Neural cell (in vitro differentiated cells): ENCODE measurements at regions not wholly inside any gene's neighbourhood (a gene's known extent, or its start where the extent isn't known, plus 50 kb on each side); places are given as distances from the start of the nearest gene placed in this dataset.

Experiments used
- H2AFZ ChIP-seq: fragments of 200-600, 300-800 bp; sonication (generic), shearing (Covaris generic); 2 replicates; pipeline ENCODE4 v1.6.0; 2014; ENCODE audit warnings: low read depth, mild to moderate bottlenecking, antibody characterized with exemption, low read length, moderate library complexity
- H3F3A ChIP-seq: fragments of 200-600 bp; shearing (Covaris generic); 2 replicates; pipeline ENCODE4 v1.6.1; 2016; ENCODE audit warnings: mild to moderate bottlenecking, moderate library complexity, mixed read lengths, antibody characterized with exemption, low read length; ENCODE audit not compliant: insufficient read depth, poor library complexity, severe bottlenecking
- H3K27ac ChIP-seq: fragments of 200-600, 300-800 bp; sonication (generic), shearing (Covaris generic); 2 replicates; pipeline ENCODE4 v1.5.1; 2014; ENCODE audit warnings: mild to moderate bottlenecking, low read length, moderate library complexity
- H3K27me3 ChIP-seq: fragments of 300-800, 200-600 bp; sonication (generic), shearing (Covaris generic); 2 replicates; pipeline ENCODE4 v1.6.0; 2014; ENCODE audit warnings: mild to moderate bottlenecking, low read depth, low read length, moderate library complexity; ENCODE audit not compliant: insufficient read depth
- H3K36me3 ChIP-seq: fragments of 300-800, 200-600 bp; sonication (generic), shearing (Covaris generic); 2 replicates; pipeline ENCODE4 v1.5.1; 2014; ENCODE audit warnings: mild to moderate bottlenecking, antibody characterized with exemption, low read length, moderate library complexity; ENCODE audit not compliant: insufficient read depth
- H3K4me2 ChIP-seq: fragments of 300-800, 200-600 bp; sonication (generic), shearing (Covaris generic); 2 replicates; pipeline ENCODE4 v1.6.0; 2014; ENCODE audit warnings: mild to moderate bottlenecking, low read length
- H3K4me3 ChIP-seq: fragments of 300-800, 200-600 bp; sonication (generic), shearing (Covaris generic); 2 replicates; pipeline ENCODE4 v1.5.1; 2014; ENCODE audit warnings: mild to moderate bottlenecking, low read length, moderate library complexity
- H3K79me2 ChIP-seq: fragments of 200-600 bp; shearing (Covaris generic); replicated peaks from 2 replicates; pipeline ENCODE4 v1.6.0; 2014; ENCODE audit warnings: mild to moderate bottlenecking, low read length, moderate library complexity; ENCODE audit not compliant: insufficient read depth
- H3K9ac ChIP-seq: fragments of 300-800, 200-600 bp; sonication (generic), shearing (Covaris generic); 2 replicates; pipeline ENCODE4 v1.6.1; 2016; ENCODE audit warnings: mild to moderate bottlenecking, low read length, mixed read lengths
- H3K9me2 ChIP-seq: fragments of 200-600 bp; shearing (Covaris generic); 2 replicates; pipeline ENCODE4 v1.6.1; 2016; ENCODE audit warnings: mild to moderate bottlenecking, low read length, mixed read lengths; ENCODE audit not compliant: insufficient read depth
- H3K9me3 ChIP-seq: fragments of 200-600, 300-800 bp; sonication (generic), shearing (Covaris generic); 2 replicates; pipeline ENCODE4 v1.6.1; 2016; ENCODE audit warnings: mild to moderate bottlenecking, mixed run types, low read length, moderate library complexity, mixed read lengths
- H4K20me1 ChIP-seq: fragments of 200-600 bp; shearing (Covaris generic); 2 replicates; pipeline ENCODE4 v1.6.1; 2016; ENCODE audit warnings: mild to moderate bottlenecking, mixed run types; ENCODE audit not compliant: insufficient read depth
- EP300 ChIP-seq: fragments of 450-650 bp; conservative IDR thresholded peaks from 2 replicates; pipeline ENCODE4 v1.6.1; 2014; ENCODE audit warnings: antibody characterized with exemption, mild to moderate bottlenecking, moderate library complexity; ENCODE audit not compliant: poor library complexity, severe bottlenecking
- EZH2 ChIP-seq: fragments of 200-600, 300-800 bp; shearing (Covaris generic), sonication (generic); IDR thresholded peaks from 2 replicates; pipeline ENCODE4 v1.6.1; 2014; ENCODE audit warnings: antibody characterized with exemption, low read length, borderline replicate concordance, mild to moderate bottlenecking; ENCODE audit not compliant: insufficient read depth, poor library complexity, severe bottlenecking
- MXI1 ChIP-seq: fragments of 450-650 bp; conservative IDR thresholded peaks from 2 replicates; pipeline ENCODE4 v1.6.1; 2014; ENCODE audit warnings: antibody characterized with exemption, mild to moderate bottlenecking; ENCODE audit not compliant: poor library complexity, severe bottlenecking
- POLR2AphosphoS5 ChIP-seq: IDR thresholded peaks from 2 replicates; pipeline ENCODE4 v1.6.1; 2012
- RAD21 ChIP-seq: fragments of 450-650 bp; conservative IDR thresholded peaks from 2 replicates; pipeline ENCODE4 v1.6.1; 2014; ENCODE audit warnings: antibody characterized with exemption, mild to moderate bottlenecking, moderate library complexity
- SMC3 ChIP-seq: fragments of 450-650 bp; conservative IDR thresholded peaks from 2 replicates; pipeline ENCODE4 v1.6.1; 2014; ENCODE audit warnings: antibody characterized with exemption, mild to moderate bottlenecking, moderate library complexity; ENCODE audit not compliant: poor library complexity
- TAF1 ChIP-seq: IDR thresholded peaks from 2 replicates; pipeline ENCODE4 v1.6.1; 2012; ENCODE audit warnings: low read depth
- TF ChIP-seq, protein P1 (sequence below): IDR thresholded peaks from 2 replicates; pipeline ENCODE4 v1.6.1; 2012; ENCODE audit warnings: borderline replicate concordance
- TF ChIP-seq, protein P2 (sequence below): fragments of 450-650 bp; IDR thresholded peaks from 2 replicates; pipeline ENCODE4 v1.5.1; 2014; ENCODE audit warnings: antibody characterized with exemption, mild to moderate bottlenecking, moderate library complexity; ENCODE audit not compliant: poor library complexity, severe bottlenecking

- H3K9ac ChIP-seq, result no peak overlapping the region
- H2AFZ ChIP-seq, result no peak overlapping the region
- H3K27me3 ChIP-seq, result no peaks in the 10 kb centered on the region
- H4K20me1 ChIP-seq, result no peaks in the 10 kb centered on the region
- H3K9me2 ChIP-seq, result no peaks in the 10 kb centered on the region
- H3K27ac ChIP-seq, result no peak overlapping the region
- H3K36me3 ChIP-seq, result no peaks in the 10 kb centered on the region
- no peak overlapping the region for H3K4me3 ChIP-seq
- no peaks in the 10 kb centered on the region for H3K9me3 ChIP-seq
- TF ChIP-seq, protein P1, sequence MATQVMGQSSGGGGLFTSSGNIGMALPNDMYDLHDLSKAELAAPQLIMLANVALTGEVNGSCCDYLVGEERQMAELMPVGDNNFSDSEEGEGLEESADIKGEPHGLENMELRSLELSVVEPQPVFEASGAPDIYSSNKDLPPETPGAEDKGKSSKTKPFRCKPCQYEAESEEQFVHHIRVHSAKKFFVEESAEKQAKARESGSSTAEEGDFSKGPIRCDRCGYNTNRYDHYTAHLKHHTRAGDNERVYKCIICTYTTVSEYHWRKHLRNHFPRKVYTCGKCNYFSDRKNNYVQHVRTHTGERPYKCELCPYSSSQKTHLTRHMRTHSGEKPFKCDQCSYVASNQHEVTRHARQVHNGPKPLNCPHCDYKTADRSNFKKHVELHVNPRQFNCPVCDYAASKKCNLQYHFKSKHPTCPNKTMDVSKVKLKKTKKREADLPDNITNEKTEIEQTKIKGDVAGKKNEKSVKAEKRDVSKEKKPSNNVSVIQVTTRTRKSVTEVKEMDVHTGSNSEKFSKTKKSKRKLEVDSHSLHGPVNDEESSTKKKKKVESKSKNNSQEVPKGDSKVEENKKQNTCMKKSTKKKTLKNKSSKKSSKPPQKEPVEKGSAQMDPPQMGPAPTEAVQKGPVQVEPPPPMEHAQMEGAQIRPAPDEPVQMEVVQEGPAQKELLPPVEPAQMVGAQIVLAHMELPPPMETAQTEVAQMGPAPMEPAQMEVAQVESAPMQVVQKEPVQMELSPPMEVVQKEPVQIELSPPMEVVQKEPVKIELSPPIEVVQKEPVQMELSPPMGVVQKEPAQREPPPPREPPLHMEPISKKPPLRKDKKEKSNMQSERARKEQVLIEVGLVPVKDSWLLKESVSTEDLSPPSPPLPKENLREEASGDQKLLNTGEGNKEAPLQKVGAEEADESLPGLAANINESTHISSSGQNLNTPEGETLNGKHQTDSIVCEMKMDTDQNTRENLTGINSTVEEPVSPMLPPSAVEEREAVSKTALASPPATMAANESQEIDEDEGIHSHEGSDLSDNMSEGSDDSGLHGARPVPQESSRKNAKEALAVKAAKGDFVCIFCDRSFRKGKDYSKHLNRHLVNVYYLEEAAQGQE, result no peak
- TF ChIP-seq RAD21 (no peak), SMC3 (no peak), TAF1 (no peak), MXI1 (no peak), EZH2 (no peak), EP300 (no peak), POLR2AphosphoS5 (no peak)
- TF ChIP-seq, protein P2, sequence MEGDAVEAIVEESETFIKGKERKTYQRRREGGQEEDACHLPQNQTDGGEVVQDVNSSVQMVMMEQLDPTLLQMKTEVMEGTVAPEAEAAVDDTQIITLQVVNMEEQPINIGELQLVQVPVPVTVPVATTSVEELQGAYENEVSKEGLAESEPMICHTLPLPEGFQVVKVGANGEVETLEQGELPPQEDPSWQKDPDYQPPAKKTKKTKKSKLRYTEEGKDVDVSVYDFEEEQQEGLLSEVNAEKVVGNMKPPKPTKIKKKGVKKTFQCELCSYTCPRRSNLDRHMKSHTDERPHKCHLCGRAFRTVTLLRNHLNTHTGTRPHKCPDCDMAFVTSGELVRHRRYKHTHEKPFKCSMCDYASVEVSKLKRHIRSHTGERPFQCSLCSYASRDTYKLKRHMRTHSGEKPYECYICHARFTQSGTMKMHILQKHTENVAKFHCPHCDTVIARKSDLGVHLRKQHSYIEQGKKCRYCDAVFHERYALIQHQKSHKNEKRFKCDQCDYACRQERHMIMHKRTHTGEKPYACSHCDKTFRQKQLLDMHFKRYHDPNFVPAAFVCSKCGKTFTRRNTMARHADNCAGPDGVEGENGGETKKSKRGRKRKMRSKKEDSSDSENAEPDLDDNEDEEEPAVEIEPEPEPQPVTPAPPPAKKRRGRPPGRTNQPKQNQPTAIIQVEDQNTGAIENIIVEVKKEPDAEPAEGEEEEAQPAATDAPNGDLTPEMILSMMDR, result no peak
- no peaks in the 10 kb centered on the region for H3F3A ChIP-seq
- H3K79me2 ChIP-seq, result no peaks in the 10 kb centered on the region
- no peak overlapping the region for H3K4me2 ChIP-seq
Observed at GRCh38 chr11:82270870-82271269, 462.8 kb downstream of the FAM181B start.

- Histone ChIP-seq H3K27ac (no peak overlapping the region), H3K4me3 (no peak overlapping the region)
- TF ChIP-seq EZH2, result no peak
- no peak for TF ChIP-seq POLR2AphosphoS5
- no peak for TF ChIP-seq TAF1
- TF ChIP-seq EP300, result no peak
- TF ChIP-seq, protein P2, result no peak
- no peak for TF ChIP-seq RAD21
- TF ChIP-seq, protein P1, result no peak
- TF ChIP-seq SMC3, result no peak
- no peak for TF ChIP-seq MXI1
Observed at GRCh38 chr11:82268627-82269026, 465.0 kb downstream of the FAM181B start.

More at GRCh38 chr11:82268627-82269026, 465.0 kb downstream of the FAM181B start:
- Histone ChIP-seq H3K9me2 (no peaks in the 10 kb centered on the region), H2AFZ (no peak overlapping the region), H3K9me3 (no peaks in the 10 kb centered on the region), H3K36me3 (no peaks in the 10 kb centered on the region), H3K4me2 (no peak overlapping the region), H3K9ac (no peak overlapping the region), H3K27me3 (no peaks in the 10 kb centered on the region), H3F3A (no peaks in the 10 kb centered on the region), H4K20me1 (no peaks in the 10 kb centered on the region), H3K79me2 (no peaks in the 10 kb centered on the region)
